H1 (cell line): ENCODE measurements at regions not wholly inside any gene's neighbourhood (a gene's known extent, or its start where the extent isn't known, plus 50 kb on each side); places are given as distances from the start of the nearest gene placed in this dataset.

Experiments
- BCL11A ChIP-seq, 2 experiments: IDR thresholded peaks; one replicate each; pipeline ENCODE4 v1.6.1; 2011; ENCODE audit warnings: low read depth in 2 of 2, low read length in 2 of 2, mild to moderate bottlenecking in 2 of 2
- CEBPB ChIP-seq: IDR thresholded peaks from 2 replicates; pipeline ENCODE4 v1.6.1; 2012; ENCODE audit warnings: low read depth, low read length
- FOSL1 ChIP-seq: IDR thresholded peaks from 2 replicates; pipeline ENCODE4 v1.6.1; 2011; ENCODE audit warnings: mild to moderate bottlenecking, low read depth, low read length, moderate library complexity; ENCODE audit not compliant: insufficient read depth
- GABPA ChIP-seq: IDR thresholded peaks from 2 replicates; pipeline ENCODE4 v1.6.1; 2011; ENCODE audit warnings: mild to moderate bottlenecking, low read length, moderate library complexity, borderline replicate concordance; ENCODE audit not compliant: insufficient read depth
- RBBP5 ChIP-seq: IDR thresholded peaks from 2 replicates; pipeline ENCODE4 v1.7.1; 2012; ENCODE audit warnings: low read depth, mild to moderate bottlenecking, inconsistent platforms, low read length, moderate library complexity, borderline replicate concordance
- SIN3A ChIP-seq, 2 experiments: IDR thresholded peaks in 1 of 2; conservative IDR thresholded peaks in 1 of 2; 2 replicates each; pipeline ENCODE4 v1.6.1; 2011 to 2012; ENCODE audit warnings: low read length in 2 of 2, improper control_type of control experiment in 1 of 2, low read depth in 1 of 2, mild to moderate bottlenecking in 1 of 2

DNA sequence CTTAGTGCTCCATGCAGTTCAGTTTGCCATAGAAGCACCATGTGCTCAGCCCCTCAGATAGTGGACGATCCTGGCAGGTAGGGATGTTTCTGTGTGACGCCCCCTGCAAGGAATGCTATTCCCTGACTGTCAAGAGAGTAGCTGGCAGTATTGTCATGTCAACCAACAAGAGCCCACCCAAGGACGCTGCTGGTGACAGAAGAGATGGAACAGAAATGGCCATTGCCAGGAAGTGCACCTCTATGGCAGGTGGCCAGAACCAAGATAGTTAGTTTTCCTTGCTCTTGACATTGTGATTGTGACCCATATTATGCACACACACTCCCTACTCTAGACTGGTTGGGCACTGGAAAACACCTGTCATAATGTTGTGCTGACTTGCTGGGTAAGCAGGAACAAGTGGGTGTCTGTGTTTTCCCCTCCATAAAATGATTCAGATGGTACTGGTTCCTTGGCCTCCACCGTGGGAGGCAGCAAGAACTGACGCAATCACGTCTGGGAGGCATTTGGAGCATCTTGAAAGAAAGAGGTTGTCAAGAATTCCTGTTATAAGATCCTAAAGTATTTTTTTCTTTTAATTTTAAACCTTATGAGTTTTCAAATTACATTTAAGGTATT is 507.9 kb downstream of the MID1IP1 start (continued):
- TF ChIP-seq GABPA (no peak), RBBP5 (no peak), BCL11A (IDR thresholded peaks at IDR 0.05; ENCODE audit: low read depth in 2 of 2, low read length in 2 of 2) (no peak), FOSL1 (no peak), CEBPB (no peak), SIN3A (conservative IDR thresholded peaks at IDR 0.05 in 1 of 2, IDR thresholded peaks at IDR 0.05 in 1 of 2; ENCODE audit: low read depth in 1 of 2, low read length in 2 of 2) (no peak)
